Breast epithelium (tissue), 3 donors: ENCODE measurements at regions not wholly inside any gene's neighbourhood (a gene's known extent, or its start where the extent isn't known, plus 50 kb on each side); places are given as distances from the start of the nearest gene placed in this dataset.

Experiments used
- CTCF ChIP-seq, 3 donors: fragments of 450-650 bp; IDR thresholded peaks; one replicate each; pipeline ENCODE4 v1.5.1; 2016 to 2017; ENCODE audit warnings: antibody characterized with exemption in 3 of 3, mild to moderate bottlenecking in 3 of 3, moderate library complexity in 3 of 3
- POLR2A ChIP-seq: fragments of 450-650 bp; IDR thresholded peaks from one replicate; pipeline ENCODE4 v1.6.1; 2016; ENCODE audit warnings: antibody characterized with exemption, mild to moderate bottlenecking, moderate library complexity
- POLR2AphosphoS5 ChIP-seq, 3 donors: sonication (generic); formaldehyde crosslinking; IDR thresholded peaks; one replicate each; pipeline ENCODE4 v1.6.1; 2017; ENCODE audit warnings: antibody characterized with exemption in 3 of 3

- TF ChIP-seq POLR2A: no peak
- no peak for TF ChIP-seq CTCF (IDR thresholded peaks at IDR 0.05)
- no peak for TF ChIP-seq POLR2AphosphoS5 (IDR thresholded peaks at IDR 0.05)
Measured at GRCh38 chr14:101133068-101133467, 229.5 kb upstream of the RTL1 start.
